ENCODE measurements at regions not wholly inside any gene's neighbourhood (a gene's known extent, or its start where the extent isn't known, plus 50 kb on each side); places are given as distances from the start of the nearest gene placed in this dataset.

DNA sequence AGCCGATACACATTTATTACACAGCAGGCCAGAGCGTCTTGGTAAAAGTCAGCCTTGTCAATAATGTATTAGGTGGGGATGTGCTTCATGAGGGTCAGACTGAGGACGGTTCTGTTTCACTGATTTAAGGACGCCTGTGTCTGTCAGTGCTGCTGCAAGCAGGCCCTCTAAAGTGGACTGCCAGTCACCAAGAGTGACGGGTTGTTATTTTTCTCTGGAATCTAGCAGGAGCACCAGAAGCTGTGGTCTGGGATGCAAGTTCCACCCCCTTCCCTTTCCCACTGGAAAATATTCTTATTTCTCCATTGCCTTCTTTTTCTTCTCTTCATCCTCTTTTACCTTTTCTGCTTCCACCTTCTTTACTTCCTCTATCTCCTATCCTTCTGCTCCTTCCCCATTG lies 191.2 kb upstream of the NCAM1 start:
- no peak for DNase-seq

DNA sequence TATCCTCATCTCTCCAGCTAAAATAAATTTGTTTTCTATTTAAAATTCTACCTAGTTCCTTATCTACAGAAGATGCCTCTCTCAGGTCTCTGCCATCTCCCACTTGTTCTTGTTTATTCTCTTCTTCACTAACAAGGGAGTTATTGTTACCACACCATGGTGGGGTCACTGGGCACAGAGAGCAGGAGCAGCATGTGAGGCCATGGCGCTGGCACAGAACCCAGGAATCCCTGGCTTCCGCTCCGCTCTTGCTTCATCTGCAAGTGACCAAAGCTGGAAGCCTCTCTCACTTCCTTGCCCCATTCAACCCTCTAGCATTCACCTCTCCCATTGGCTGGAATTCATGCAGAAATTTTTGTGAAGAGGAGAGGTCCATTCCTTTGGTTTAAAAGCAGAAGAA lies 190.7 kb upstream of the NCAM1 start:
- DNase-seq: no peak

DNA sequence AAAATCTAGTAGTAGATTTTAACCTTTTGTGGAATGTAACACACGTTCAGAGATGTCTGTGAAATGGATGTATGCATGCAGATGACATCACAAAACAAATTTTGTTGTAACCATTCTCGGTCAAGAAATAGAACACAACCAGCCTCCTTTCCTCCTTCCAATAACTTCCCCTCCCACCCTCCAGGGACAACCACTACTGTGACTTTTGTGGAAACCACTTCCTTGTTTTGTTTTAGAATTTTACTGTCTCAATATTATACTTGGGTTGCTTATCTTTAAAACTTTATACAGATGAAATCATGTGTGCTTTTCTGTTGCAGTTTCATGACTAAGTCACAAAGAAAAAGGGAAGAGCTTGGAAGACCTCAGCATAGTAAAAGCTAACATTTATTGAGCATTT lies 189.4 kb upstream of the NCAM1 start:
- no peak for DNase-seq

DNA sequence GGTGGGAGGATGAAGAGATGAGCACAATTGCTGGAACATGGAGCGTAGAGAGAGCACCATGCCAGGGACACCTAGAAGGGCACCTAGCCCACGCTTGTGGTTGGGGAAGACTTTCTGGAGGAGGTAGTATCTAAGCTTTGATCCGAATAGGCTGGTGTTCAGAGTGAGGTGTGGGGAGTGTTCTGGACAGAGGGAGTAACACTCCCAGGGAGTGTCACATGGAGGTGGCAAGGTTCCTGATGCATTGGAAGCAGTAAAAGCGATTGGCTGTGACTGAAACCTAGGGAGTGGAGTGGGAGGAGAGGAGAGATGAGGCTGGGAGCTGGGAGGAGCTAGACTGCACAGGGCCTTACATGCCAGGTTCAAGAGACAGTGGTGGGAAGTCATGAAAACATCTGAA lies 188.0 kb upstream of the NCAM1 start:
- no peak for DNase-seq

DNA sequence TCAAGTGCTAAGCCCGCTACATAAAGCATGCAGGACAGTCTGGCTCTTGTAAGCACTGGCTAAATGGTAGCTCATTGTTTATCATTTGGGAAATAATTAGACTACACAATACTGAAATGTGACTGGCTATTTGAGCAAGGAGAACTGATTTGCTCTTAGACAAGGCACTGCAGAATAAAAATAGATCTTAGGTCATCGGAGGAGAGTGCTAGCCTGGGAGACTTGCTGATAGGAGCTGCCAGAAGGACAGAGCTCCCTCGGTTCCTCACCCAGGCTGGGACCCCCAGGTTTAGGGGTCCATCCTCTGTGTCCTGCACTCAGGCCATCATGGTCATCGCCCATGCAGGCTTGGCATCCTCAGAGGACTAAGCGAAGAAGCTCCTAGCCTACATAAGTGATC lies 184.4 kb upstream of the NCAM1 start:
- DNase-seq: no peak

DNA sequence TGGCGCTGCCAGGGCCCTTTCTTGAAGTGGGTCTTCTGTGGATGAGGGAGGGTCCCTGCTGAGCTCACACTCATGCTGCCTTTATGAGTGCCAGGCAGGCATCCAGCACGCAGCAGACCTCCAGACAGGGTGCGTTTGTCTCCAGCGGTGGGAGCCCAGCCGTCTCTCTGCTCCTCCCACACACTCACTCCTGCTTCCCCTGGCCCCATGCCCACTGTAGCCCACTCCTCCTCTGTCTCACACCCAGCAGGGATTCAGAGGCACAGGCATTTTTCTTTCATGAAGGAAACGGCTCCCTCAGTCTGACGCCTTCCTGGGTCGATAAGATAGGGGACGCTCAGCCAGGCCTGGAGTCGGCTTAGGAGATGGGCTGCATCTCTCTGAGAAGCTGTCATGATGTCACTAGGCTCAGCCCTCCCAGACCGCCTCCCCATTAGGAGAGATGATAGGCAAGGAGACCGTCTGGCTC lies 183.9 kb upstream of the NCAM1 start:
- no peak for DNase-seq

DNA sequence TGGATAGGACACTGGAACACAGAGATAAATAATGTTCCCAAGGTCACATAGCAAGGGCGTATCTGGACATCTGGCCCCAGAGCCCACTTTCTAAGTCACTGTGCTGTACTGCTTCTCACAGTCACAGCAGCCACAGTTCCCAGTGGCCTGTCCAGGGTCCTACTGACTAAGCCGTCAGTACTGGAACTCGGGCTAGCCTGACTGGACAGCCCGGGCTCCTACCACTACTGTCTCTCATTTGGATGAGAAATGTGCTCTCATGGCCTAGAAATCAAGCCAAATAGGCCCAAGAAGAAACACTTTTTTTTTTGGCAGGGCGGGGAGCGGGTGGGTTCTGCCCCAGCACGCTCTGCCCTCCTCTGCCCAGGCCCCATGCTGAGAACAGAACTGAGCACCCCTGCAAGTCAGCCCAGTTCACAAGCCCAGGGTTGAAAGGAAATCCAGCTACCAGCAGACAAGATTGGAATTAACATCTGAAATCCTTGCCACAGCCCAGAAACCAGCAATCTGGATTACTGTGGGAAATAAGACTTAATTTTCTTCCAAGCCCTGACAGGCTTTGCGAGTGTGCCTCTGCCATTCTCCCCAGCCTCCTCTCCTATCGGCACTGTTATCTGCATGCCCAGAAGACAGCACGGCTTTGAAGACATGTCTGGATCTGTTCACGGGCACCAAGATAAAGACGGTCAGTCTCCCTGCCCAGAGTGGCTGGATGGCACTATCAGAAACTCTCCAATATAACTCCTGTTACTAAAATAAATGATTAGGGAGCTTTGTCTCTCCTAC lies 182.9 kb upstream of the NCAM1 start:
- no peak for DNase-seq

DNA sequence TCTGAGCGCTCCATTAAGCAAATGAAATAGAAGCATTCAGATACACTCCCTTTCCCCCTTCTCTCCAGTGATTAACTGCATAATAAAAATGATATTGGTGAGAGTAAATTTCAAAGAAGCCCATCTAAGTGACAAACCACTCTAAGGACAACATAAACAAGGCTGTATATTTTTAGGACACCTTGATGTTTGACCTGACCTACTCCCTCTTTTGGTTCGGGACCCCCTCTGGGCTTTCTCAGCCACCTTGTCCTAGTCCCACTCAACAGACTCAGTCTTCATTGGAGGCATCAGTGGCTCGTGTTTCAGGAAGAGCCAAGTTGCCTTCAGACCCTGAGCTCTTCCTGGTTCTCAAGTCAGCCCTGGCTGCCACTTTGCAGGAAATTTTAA lies 182.3 kb upstream of the NCAM1 start:
- DNase-seq: no peak

DNA sequence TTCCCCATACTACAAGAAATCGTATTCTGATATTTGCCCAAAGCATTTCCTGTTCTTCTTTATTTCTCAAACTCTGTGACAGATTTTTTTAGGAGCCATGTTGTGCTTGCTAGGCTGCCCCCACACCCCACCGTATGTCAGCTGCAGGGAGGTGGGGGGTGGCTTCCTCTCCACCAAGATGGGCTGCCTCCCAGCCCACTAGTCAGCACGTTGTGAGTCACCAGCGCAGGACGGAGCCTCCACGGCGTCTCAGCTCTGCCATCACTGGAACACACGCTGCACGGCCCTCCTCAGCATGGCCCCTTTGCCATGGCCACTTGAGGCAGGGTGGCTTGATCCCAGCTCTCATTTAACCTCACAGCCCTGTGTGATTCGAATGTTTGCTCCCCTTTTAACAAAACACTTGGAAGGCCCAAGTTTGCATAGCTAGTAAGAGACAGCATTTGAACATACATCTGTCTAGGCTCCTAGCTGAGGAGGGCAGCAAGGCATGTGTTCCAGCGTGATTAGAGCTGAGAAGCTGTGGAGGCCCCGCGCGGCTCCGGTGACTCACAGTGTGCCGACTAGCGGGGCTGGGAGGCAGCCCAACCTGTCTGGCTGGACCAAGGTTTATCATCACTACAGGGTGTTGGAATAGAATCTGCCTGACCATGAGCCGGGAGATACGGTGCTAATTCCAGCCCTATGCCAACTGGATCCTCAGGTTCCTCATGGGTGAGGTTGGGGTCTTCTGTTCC lies 180.7 kb upstream of the NCAM1 start:
- no peak for DNase-seq

DNA sequence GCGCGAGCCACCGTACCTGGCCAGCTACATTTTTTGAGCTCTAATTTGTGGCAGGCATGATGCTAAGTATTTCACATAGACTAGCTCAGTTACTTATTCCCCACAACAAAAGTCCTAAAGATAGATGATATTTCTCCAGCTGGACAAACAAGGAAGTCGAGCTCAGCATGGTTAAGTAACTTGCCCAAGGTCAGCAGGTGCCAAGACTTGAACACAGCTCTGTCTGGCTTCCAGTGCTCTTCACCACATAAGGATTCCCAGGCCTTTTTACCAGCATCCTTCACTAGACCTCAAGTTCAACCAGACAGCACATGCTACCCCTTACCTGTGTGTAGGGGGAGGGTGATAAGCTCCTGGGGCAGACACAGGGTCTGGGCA lies 177.3 kb upstream of the NCAM1 start:
- no peak for DNase-seq

DNA sequence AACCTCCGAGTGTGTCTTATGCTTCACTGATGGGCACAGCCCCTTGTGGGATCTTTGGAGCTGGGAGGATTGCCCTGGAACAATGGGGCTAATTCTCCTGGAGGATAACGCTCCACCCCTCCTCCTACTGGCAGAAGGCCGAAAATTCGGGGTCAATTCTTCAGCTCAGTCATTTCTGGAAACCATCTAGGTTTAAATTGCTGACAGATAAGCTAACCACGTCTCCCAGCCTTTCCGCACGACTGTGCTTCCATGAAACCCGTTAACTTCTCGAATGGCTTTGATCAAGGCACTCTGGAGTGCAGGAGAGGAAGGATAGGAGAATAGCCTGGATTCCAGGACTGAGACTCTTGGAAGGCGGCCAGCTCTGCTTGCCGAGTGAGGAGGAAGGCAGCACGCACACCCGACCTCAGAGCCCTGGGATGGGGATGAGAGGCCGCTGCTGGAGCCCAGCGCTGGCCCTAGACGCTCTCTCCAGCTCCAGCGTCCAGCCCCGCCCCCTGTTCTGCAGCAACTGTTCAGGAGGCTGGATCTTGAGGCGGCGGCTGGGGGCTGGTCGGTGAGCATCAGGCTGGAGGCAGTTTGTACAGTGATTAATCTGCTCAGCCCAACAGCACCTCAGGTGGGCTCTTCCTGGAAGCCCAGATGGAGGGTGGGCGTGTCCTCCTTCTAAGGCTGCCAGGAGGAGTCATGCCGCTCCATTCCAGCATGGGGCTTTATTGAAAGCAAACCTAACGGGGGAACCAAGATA lies 176.7 kb upstream of the NCAM1 start:
- no peak for DNase-seq

DNA sequence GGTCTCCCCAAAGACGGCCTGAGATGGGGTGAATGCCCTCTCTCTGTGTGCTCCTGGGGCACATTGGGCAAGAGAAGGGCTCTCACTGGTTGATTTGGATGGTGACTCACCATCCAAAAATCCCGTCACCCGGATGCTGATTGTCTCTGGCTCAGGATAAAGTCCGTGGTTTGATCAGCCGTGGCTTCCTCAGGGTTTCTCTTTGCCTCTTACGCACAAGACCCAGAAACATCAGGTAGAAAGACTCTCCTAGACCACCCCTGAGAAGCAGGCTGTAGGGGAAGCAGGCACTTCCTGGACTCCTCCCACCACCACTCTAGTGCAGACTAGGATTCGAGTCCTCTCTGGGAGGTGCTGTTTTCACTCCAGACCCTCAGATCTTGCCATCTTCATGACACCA lies 176.1 kb upstream of the NCAM1 start:
- DNase-seq: no peak

DNA sequence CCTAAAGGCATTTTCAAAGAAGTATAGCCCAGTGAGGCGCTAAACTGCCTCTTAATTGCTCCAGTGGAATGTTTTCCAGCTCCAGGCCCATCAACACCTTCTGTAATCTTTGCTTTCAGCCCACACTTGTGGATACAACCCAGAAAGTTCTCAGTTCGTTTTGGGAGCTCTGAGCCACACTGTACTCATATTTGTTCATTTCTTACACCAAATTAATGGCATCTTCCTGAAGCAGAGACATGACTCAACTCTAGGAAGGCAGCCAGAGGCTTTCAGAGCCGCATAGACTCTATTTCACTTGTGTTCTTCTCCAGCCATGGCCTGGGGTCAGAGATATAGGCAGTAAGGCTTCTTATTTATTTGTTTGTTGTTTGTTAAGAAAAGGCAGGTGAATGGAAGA lies 175.5 kb upstream of the NCAM1 start:
- no peak for DNase-seq

DNA sequence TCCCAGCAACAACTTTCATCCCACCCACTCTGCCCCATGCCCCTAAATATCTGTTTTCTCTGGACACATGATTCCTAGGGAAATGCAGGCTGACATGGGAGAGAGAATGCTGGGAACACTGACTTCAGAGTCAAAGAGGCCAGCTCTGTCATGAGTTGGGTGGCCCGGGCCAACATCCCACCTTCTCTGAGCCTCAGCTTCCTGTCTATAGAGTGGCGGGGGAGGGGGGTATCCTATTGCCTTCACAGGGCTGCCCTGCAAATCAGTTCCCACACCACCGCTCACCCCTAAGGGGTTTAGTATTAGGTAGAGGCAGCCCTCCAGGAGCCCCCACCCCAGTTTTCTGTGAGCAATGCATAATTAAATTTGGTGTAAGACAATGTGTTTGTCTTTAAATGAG lies 175.0 kb upstream of the NCAM1 start:
- no peak for DNase-seq

DNA sequence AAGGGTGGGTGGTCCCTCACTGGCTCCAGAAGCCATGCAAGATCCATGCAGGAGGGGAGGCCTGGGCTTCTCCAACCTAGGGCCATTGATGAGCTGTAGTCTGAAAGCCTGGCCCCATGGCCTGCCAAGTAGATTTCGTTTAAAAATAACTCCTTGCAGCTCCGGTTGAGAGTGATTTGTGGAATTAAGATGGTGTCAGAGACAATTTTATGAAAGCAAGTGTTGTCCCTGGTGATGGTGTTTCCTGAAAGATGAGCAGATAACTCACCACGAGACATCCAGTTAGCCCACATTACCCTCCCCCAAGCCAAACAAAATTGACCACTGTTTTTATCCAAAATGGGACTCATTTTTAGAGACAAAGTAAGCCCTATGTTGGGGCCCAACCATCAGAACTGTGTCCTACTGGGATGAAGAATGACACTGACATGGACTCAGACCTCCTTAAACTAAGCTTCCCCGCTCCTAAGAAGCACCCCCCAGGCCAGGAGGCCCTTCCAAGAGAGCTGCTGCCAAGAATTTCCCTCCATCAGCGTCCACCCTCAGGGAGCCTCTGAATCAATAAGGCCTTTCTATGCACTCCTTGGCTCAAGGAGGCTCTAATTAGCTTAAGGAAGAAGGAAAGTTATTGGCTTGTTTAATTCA lies 174.2 kb upstream of the NCAM1 start:
- DNase-seq: no peak

DNA sequence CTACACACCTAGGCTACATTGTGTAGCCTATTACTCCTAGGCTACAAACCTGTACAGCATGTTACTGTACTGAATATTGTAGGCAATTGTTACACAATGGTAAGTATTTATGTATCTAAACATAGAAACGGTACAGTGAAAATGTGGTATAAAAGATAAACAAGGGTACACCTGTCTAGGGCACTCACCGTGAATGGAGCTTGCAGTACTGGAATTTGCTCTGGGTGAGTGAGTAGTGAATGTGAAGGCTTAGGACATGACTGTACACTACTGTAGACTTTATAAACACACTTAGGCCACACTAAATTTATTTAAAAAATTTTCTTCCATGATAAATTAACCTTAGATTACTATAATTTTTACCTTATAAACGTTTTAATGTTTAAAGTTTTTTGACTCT lies 171.7 kb upstream of the NCAM1 start:
- no peak for DNase-seq

DNA sequence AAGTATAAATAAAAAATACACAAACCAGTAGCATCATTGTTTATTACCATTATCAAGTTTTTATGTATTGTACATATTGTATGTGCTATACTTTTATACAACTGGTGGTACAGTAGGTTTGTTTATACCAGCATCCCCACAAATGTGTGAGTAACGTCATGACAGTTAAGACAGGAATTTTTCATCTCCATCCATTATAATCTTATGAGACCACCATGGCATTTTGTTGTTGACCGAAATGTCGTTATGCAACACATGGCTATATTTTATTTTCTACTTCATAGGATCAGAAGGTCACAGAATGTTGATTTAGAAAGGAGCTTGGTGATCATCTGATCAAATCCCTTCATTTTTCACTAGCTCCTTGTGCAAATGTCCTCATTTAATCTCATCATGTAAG lies 170.9 kb upstream of the NCAM1 start:
- DNase-seq: no peak

DNA sequence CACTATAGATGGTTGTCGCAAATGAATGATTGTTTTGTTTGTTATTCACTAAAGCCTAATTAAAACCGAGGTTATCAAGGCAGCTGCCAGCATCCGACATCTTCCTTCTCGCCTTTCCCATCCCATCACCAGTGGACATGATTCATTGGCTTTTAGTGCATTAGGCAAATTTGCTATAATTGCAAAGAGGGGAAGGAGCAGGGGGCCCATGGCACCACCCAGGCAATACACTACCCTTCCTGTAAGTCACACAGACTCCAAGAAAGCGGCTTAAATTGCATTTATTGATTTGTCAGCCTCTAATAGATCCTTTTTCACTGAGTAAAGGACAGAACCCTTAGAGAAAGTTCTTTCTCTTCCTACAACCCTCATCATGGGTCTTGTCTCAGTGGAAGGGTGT lies 169.2 kb upstream of the NCAM1 start:
- DNase-seq: no peak

DNA sequence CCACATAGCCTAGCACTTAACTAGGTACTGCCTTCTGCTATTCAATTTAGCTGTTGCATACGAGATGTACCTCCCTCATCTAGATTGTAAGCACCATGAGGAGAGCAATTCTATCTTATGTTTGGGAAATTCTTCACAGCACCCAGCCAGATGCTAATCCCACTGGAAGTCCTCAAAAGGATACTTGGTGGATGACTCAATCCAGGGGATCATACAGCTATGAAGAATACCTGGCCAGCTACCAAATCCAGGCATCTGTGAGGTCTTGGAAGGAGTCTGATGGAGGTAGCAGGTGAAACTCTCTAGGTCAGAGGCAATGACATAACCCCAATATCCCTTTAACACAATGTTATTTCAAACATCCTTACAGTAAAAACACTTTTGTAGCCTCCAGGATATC lies 167.8 kb upstream of the NCAM1 start:
- no peak for DNase-seq

DNA sequence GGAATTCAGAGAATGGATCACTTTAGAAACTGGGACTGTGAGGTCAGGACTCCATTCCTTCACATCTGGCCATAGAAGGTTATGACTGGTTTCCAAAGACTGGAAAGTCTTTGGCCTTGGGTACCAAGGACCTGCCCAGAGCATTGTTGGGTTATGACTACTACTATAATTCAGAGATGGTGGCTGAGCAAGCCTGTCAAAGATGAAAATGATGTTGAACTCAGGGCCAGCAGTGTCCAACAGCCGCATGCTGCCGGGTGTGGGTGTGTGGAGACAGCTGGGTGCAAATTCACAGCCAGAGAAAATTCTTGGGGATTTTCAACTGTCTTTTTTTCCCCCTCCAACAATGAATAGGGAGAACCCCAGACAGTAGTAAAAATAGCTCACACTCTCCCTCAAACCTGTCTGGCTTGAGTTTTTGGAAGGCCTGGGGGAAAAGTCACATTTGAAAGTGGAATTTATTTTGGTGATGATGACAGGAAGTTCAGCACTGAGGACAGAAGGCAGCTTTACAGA lies 166.8 kb upstream of the NCAM1 start:
- no peak for DNase-seq

DNA sequence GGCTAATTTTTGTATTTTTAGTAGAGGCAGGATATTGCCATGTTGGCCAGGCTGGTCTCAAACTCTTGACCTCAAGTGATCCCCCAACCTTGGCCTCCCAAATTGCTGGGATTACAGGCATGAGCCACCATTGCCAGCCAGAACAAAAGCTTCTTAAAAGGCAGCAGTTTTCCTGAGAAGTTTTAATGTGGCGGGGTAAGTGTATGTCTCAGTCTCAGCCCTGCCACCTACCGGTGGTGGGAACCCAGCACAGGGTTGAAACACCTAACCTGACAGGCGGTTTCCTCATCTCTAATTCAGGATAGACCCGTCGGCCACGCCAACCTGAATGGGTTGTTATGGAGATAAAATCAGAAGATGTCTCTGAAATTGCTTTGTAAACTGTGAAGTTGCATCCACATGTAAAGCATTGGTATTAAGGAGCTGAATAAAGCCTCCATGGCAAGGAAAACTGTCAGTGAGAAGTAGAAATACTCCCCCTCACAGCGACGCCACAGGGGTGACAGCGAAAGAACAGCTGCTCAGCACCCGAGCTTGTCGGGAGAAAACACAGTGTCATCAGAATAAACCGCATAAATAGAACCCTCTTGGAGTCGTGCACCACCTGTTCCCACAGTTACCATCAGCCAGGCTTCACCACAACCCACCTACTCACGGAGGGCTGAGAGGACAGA lies 165.9 kb upstream of the NCAM1 start:
- no peak for DNase-seq

DNA sequence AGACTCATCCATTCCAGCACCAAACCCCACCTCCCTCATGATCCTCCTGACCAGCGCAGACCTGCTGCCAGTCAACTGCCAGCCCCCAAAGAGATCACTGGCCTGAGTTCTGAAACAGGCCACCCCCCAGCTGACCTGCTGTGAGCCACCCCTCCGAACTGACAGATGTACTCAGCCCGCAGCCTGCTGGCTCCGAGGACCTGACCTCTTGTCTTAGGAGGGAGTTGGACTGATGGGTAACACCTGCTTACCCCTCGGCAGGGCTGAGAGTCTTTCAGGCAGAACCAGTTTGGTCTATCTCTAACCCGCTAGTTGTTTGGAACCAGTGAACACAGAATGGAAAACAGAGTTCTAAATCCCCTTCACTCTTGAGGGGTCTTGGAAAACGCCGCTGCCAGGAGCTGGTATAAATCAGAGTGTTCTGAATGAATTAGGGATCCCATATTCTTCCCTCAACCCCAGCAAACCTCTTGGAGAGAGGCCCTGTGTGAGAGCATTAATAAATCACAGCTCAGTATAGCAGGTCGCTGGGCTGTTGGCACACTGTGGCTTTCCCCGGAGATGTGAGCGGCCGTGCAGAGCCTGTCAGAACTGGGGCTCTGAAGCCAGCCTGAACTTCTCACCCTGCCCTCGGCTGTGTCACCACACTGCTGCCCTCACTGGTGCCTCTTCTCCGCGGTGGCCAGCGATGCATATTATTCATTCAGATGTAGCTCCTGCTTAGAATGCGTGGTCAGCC lies 165.1 kb upstream of the NCAM1 start:
- no peak for DNase-seq

Data from NCI-H1048 (cell line).